NCI-H82 (cell line): ENCODE measurements at regions not wholly inside any gene's neighbourhood (a gene's known extent, or its start where the extent isn't known, plus 50 kb on each side); places are given as distances from the start of the nearest gene placed in this dataset.

Experiments
- DNase-seq: peaks from one replicate; lab custom pipeline; 2025; lab: John Stamatoyannopoulos, UW

GRCh38 chr2:6290217-6291015, 575.3 kb downstream of the CMPK2 start:
- DNase-seq: peak; percentile 81

DNA sequence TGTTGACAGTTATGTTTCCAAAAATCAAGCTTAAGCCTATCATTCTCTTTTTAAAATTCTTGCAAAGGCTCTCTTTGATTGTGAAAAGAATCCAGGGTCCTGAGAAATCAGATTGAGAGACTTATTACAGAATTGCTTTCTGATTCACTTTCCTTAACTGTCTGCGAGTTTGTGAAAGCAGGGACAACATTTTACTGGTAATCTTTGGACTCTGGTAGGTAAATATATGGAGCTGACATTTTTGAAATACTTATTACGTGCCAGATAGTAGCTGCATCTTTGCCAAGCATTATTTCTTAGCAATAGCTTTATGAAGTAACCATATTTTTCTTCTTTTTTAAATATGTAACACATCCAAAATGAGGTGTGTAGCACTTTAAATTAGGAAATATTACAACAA, 570.9 kb downstream of the CMPK2 start:
- no peak for DNase-seq

GRCh38 chr2:6297238-6297637, 568.5 kb downstream of the CMPK2 start:
- DNase-seq: no peak

DNA sequence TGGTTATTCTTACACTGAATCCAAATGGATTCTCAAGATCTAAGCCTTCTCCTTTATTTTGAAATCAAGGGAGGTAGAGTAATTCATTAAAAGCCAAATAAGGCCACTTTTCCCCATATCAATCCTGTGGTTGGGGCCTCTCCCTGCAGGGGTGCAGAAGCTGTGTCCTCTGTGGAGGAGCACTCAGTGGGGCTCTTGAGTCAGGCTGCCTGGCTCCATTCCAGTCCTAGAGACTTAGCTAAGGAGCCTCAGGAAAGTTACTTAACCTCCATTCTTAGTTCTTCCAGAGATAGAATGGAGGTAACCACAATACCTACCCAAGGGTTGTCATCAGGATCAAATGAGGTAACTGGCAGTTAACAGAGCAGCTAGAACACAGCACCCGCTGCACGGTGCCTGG, 564.3 kb downstream of the CMPK2 start:
- no peak for DNase-seq

GRCh38 chr2:6308986-6309385, 556.7 kb downstream of the CMPK2 start:
- DNase-seq: no peak

GRCh38 chr2:6309415-6310255, 556.1 kb downstream of the CMPK2 start:
- no peak for DNase-seq

DNA sequence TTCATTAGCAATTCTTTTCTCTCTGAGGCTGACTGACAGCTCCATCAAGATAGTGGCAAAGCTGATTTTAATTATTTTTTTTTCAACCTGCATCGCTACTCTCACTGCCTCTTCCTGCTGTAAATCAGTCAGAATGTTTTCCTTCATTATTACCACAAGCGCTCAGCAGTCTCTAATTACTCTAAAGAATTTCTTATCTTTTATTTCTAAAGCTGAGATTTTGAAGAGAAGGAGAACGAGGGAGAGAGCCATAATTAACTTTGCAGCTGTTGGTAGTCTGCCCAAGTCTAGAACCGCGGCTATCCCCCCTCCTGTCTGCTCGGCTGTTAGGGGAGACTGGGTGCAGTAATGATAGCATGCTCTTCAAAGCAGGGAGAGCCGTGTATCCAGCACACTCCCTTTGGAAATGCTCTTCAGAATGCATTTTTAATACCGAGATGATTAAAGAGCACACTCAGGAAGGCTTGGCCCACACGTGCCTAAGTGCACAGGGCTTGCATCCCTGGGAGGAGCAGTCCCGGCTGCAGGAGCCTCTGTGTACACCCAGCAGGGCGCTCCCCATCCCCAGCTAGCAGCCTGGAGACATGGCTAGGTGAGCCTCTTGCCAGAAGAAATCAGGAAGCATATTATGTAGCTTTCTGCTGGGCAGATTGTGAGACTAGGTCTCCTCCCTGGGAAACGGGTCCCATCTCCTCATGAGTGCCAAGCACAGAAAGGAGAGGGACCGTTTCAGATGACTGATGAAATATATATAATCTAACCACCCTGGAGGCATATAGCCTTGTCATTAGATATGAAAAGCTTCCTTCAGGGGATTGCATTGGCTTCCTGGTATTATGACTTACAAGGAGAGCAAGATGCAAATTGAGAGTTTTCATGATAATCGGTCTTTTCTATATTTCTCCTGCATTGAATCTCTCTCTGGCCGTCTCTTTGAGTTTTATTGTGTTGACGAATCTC, 555.2 kb downstream of the CMPK2 start:
- DNase-seq: no peak

DNA sequence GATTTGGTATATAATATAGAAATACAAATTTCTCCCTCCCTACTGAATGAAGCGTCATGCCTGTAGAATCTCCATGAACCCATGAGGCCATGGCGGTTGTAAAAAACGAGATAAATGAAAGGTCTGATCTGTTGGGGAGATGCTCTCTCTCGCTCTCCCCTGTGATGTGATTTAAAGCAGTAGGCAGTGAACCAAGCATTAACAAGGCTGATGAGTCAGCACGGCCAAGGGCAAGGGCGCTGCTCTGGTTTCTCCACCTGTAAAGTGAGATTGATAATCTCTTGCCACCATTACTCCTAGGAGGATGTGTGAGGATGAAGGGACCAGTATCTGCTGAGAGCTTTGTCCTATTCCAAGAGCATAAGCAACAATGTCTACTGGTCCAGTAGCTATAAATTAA, 553.3 kb downstream of the CMPK2 start:
- DNase-seq: no peak

DNA sequence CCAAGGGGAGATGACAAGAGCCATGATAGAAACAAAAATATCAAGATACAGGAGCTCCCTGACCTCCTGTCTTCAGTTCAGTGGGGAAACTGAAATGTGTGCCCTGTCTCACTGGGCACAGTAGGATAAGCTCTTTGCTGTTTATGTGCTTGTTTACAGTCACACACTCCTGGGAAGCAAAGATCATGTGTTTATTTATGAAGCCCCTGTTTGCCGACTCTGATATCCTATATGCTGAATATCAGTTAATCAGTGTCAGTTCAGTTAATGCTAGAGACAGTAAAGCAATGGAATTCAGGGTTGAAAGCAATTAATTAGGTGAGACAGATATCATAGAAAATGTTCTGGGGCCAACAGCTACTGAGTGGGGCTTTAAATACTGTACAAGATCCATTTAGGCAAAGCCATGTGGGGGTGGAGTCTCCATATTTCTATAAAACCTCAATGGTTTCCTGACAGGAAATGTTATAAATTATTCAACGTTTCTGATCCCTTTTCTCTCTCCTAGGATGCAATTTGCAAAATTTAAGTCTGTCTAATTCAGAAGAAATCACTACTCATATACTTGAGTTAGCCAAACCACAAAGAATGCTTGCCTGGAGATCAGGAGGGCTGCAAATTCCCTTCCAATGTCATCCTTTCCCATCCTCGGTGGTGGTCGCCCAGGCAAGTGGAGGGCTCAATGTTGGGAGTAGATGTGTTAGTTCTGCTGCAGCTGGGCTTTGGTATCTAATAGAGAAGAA, 551.3 kb downstream of the CMPK2 start:
- no peak for DNase-seq

DNA sequence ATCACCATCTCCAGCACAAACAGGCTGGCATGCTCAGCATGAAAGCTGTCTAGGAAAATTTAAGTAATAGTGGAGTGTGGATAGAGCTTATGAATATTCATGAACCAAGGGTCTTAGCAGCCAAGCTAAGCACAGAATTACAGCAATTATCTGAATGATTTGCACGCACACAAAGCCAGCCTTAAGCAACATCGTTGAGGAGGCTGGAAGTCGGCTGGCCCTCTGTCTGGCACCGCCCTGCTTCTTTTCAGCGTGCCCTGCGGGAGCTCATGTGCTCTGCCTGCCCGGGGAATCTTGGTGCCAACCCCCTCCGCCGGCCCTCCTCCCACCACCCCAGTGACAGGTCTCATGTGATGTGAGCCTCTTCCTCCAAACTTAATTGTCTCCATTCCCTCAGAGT, 540.1 kb downstream of the CMPK2 start:
- DNase-seq: no peak

DNA sequence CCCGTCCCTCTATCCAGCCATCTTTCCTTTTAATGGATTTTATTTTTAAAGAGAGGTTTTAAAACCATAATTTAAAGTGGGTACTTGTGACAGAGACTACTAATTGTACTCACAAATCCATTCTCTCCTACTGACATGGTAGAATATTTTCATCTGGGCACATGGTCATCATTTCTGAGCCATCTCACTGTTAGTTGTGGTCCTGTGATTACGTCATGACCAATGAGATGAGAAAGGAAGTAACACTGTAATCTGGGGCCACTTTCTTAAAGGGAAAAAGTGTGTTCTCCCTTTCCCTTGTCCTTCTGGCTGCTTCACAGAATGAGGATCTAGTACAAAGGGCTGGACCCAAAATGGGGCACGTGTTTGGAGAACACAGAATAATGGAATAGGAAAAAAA, 538.7 kb downstream of the CMPK2 start:
- no peak for DNase-seq

GRCh38 chr2:6336752-6337471, 528.8 kb downstream of the CMPK2 start:
- no peak for DNase-seq

GRCh38 chr2:6337472-6337820, 528.3 kb downstream of the CMPK2 start:
- no peak for DNase-seq

GRCh38 chr2:6341588-6342129, 524.0 kb downstream of the CMPK2 start:
- DNase-seq: no peak

DNA sequence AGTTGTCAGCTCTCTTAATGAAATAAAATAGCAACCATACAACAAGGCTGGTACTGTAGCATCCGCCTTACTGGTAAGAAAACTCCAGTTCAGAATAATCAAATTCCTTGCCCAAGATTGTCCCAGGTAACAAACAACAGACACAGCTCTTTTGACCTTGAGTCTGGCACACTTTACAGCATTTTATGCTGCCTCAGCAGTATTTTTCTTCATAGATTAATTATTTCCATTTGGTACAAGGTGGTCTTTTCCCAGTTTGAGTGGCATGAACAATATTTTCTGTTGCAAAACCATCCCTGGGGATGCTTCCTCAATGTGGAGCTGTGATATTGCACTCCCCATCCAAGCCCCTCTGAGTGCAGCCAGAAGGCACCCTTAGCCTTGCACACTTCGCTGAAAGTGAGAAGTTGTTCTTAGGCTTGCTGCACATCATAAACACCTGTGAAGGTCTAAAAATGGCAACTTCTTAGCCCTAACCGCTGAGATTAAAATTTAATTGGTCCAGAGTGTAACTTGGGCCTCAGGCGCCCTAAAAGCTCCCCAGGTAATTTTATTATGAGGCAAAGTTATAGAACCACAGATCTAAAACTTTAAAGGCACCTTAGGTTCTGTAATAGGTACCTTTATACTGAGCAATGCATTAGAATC, 523.3 kb downstream of the CMPK2 start:
- DNase-seq: no peak

- DNase-seq: no peak
Measured at GRCh38 chr2:6343076-6343475, 522.6 kb downstream of the CMPK2 start.

DNA sequence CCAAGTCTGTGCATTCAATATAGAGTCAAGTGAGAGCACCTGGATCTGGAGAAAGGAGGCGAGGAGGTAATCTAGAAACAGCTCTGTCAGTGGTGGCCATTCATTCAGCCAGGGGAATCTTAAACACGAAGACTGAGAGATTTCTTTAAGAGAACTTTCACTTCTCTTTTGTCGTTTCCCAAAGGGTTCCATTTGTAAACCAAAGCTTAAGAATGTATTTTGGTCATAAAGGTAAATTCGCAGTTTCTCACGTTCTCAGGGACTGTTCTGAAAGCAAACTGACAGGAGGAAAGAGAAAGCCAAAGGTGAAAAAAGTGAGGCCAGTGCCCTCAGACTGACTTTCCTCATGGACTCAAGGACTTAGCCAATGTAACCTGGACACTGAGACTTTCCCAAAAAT, 513.5 kb downstream of the CMPK2 start:
- no peak for DNase-seq

DNA sequence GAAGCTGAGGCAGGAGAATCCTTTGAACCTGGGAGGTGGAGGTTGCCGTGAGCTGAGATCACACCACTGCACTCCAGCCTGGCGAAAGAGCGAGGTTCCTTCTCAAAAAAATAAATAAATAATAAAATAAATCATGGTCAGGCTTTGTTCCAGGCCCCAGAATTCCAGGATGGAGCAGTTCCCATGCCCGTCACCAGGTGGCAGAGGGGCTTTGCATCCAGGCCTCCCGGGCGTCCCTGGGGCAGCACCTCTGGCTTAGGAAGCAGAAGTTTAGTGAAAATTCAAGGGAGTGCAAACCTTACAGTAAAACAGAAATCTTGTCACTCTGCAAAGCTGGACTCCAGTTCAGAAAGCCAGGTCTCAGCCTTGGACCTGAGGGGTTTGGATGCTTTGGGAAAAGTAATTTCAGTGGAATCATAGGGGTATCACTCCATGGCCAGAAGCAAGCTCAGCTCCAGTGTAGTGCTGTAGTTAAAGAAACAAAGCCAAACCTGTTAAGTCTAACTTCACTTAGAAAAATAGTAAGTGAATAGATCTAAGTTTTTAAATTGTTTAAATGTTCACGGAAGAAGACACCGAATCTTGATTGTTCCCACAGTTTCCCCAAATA, 512.7 kb downstream of the CMPK2 start:
- DNase-seq: peak; percentile 70

DNA sequence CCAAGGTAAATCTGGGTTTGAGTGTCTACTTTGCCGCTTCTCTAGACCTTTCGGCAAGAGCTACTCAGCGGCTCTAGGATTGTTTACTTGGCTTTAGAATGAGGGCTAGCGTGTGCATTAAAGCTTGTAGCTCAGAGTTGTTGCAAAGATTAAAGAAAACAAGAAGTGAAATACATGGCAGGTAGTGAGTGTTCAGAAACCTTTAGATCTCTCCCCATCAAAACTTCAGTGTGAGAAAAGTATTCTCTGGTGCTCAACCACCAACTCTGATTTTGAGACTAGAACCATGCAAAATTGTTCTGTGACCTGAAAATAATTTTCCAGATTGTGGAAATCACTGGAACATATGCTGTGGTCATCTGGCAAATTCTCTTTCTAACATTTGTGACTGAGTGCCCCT, 512.0 kb downstream of the CMPK2 start:
- DNase-seq: no peak

DNA sequence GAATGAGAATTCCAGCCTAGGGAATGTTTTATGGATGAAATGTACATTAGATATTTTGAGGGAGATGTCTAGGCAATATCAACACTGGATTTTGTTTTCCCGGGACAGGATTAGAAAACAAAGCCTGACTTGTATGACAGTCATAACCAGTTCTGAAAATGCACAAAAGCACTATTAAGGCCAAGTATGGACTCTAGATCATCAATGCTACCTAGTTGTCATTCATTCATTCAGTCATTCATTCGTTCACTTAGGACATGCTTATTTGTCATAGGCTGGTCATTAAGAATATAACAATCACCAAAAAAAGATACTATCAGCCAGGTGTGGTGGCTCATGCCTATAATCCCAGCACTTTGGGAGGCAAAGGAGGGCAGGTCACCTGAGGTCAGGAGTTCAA, 511.2 kb downstream of the CMPK2 start:
- no peak for DNase-seq
